GM18870 (cell line): ENCODE measurements at regions not wholly inside any gene's neighbourhood (a gene's known extent, or its start where the extent isn't known, plus 50 kb on each side); places are given as distances from the start of the nearest gene placed in this dataset.
"Not testable (repeated sequence)": the region's sequence is repeated elsewhere in the genome, so short reads cannot be mapped to it uniquely, and the experiment has no call there.

Experiments used
- ATAC-seq: cut with Tn5 transposase; IDR thresholded peaks from one replicate; pipeline ENCODE4 v1.9.1; 2021; ENCODE audit warnings: moderate library complexity; ENCODE audit not compliant: unreplicated experiment

DNA sequence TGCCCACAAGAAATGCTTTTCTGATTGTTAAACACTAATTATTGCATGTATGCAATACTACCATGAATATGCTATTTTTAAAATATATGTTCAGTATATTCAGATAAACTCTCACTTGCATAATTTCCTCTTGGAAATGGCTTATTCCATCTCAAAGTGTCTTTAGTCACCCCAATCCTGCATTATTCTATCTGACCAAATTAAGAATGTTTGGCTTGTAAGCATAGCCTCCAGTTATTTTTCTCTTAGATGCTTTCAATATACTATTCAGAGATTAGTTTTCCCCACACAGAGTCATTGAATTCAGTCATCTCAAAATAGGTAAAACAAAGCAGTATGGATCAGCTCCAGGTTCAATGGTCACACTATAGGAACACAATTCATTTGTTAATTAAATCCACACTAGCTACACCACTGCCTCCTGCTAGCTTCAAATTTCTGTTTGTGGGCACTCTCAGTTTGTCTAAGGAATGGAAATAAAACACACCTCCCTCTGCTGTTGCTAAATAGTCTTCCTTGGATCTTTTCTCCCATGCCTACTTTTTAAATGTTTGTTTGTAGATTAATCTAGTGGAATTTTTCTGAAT, 134.6 kb upstream of the TBCA start:
- ATAC-seq: no peak

DNA sequence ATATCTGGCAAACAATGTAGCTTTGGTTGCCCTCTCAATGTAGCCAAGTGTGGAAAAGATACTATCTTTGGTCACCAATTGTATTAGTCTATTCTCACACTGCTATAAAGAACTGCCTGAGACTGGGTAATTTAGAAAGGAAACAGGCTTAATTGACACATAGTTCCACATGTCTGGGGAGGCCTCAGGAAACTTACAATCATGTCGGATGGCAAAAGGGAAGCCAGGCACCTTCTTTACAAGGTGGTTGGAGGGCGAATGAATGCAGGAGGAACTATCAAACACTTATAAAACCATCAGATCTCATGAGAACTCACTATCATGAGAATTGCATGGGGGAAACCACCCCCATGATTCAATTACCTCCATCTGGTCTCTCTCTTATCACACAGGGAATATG, 133.1 kb upstream of the TBCA start:
- no peak for ATAC-seq

DNA sequence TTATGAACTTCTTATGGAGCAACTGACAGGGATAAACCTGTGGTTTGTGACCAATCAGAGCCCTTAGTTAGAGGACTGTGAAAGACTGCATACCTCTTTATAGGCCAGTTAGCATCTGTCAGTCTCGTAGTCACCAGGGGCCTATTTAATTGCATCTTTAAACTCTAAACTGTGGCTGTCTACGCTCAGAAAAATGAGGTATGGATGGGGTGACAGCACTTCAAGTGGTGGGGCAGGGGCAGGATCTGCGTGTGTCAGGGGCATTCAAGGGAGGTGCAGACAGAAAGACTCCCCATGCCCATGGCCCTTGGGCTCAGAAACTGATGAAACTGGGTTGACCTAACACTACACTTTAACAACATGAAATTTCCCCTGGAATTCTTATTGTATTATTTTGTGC, 132.6 kb upstream of the TBCA start:
- ATAC-seq: no peak

DNA sequence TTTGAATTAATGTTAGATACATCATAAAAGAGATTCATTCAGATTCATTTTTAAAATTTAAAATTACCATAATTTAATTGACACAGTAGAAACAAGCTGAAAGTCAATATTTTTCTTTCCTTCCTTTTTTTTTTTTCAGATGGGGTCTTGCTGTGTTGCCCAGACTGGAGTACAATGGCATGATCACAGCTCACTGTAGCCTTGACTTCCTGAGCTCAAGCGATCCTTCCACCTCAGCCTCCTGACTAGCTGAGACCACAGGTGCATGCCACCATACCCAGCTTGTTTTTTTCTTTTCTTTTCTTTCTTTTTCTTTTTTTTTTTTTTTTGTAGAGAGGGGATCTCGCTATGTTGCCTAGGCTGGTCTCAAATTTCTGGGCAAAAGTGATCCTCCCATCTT, 131.6 kb upstream of the TBCA start:
- no peak for ATAC-seq

DNA sequence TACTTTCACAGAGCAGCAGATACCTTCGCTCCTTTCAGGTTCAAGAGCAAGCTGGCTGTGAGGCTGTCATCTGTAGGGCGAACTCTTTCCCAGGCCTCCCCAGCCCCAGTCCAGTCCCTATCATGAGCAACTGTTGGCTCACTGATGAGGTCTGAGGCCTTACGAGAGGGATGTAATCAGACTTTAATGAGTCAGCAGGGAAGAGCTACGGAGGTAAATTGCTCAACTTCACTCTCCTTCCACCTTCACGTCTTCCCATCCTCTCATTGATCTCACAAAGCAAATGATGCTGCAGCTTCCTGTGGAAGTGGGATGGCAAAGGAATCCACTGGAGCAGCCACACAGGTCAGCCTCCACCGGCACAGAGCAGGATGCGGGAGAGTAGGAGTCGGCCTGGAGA, 130.7 kb upstream of the TBCA start:
- ATAC-seq: no peak

DNA sequence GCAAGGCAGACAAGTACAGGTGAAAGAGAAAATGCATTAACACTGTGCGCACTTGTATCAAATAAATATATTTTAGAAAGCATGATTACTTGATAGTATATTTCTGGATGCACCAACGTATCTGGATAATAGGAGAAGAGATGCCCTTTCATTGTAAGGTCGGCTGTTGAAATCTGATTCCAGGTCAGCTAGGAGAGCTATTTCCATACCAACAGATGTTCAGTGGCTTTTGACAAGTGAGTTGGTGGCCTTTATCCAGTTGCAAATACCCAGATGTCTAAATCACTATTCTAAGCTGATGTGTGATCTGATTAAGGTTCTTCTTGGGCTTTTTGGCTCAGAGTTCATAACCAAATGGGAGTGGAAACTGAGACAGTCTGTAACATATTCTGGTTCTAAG, 128.2 kb upstream of the TBCA start:
- no peak for ATAC-seq

DNA sequence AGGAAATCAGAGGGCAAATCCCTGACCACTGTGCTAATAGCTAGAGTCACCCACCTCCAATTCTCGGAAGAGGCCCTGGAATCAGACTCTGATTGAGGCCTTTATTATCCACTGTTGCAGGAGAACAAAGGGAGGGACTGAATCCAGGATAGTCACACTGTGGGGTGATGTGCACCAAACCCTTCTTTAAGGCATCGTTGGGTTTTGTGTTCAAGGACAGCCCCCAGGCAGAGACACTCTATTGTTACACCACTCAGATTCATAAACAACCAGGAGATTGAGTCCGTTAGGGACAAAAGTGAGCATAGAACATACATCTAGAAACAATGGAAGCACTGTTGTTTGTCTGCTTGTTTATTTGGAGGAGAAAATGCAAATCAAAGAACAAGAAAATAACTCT, 124.6 kb upstream of the TBCA start:
- no peak for ATAC-seq

DNA sequence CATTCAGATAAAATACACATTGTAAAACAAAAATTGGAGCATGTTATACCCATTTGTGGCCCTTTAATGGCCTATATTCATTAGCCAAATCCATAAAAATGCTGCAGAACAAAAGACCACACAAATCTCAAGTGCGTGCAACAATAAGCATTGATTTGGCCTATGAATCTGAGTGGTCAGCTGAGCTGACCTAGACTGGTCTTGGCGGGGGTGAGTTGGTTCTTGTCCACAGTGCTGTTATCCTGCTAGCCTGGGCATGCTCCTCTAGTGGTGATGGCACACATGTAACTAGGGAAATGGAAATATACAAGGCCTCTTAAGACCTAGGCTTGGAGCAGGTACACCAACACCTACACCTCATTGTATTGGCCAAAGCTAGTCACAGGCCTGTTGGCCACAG, 122.2 kb upstream of the TBCA start:
- no peak for ATAC-seq

DNA sequence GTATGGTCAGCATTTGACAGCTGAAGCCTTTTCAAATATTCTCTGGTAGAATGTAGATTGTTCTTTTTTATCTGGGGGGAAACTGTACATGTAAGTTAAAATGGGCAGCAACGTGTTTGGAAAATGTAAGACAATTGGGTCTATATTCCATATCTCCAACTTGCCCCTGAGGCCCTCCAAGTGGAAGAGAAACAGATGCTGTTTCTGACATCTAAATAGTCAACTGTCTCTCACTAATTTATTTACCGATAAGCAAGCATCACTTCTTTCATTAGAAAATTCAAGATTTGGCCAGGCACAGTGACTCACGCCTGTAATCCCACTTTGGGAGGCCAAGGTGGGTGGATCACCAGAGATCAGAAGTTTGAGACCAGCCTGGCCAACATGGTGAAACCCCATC, 120.2 kb upstream of the TBCA start:
- no peak for ATAC-seq

DNA sequence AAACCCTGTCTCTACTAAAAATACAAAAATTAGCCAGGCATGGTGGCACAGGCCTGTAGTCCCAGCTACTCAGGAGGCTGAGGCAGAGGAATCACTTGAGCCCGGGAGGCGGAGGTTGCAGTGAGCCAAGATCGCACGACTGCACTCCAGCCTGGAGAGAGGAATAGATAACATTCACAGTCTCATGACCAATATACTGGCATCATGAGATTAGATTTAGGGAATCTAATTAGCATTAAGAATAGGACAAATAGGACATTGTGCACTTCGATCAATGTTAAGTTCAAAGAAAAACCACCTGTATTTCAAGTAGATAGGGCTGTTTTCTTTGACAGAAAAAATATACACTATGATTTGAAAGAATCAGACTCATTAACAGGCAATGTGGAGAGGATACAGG, 118.0 kb upstream of the TBCA start:
- ATAC-seq: not testable (repeated sequence)

DNA sequence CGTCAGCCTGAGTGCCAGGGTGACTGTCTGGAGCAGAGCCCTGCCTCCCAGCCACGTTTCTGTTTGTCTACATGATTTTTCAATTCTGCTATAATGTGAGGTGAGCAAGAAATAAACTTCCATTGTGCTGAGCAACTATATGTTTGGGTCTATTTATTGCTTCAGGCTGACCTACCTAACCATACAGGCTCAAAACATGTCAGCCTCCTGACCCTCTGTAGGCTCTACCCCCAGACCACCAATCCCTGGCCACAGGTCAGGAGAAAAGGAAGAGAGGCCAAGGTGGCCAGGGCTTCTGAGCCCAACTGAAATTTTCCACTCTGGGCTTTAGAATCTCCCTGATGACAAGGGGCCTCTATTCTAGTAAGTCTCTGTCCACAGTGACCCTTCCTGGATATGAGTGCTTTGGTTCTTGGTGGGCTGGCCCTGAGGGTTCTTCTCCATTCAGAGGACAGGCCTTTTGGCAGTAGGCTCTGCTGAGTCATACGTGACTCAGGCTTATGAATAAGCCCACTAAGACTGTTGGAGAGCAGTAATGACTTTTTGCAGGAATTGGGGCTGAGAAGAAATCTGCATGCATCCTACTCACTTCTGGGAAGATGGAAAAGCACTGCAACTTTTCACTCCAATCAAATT, 117.2 kb upstream of the TBCA start:
- no peak for ATAC-seq

DNA sequence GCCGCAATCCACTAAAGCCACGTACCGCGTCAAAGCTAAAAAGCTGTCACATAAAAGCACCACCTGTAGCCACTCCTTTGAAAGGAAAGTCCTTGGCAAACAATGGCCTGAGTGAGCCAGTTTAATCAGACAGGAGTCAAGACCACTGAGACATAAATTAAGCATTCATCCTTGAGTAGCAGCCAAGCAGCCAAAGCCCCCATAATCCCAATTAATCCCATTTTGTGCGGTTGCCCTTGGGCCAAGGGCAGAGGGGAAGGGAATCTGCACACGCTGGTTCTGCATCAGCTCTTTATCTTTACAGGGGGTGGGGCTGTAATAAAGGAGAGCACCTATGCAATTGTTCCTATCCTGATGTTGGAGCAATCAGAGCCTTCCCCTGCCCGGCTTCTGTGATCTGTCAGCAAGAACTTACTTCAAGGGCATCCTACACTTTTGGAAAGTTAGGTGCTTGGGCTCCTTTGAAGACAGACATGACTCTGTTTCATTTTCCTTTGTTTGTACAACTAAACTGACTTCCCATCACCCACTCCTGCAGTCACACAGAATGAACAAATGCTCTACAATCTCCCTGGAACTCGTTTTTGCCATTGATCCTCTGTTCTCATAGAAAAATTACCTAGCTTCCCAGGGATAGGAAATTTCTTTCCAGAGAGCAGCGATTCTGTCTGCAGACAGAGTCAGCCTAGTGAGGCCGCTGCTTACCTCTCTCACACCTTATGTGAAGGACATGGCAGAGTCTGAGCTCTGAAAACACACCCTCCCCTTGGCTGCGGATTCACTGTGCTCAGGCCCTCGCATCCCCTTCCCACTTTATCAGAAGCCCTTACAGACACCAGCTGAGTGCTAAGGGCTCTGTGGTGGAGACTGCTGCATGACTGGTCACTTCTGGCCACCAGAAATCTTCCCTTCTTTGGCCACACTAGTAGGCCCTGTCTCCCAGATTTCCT, 116.2 kb upstream of the TBCA start:
- no peak for ATAC-seq

DNA sequence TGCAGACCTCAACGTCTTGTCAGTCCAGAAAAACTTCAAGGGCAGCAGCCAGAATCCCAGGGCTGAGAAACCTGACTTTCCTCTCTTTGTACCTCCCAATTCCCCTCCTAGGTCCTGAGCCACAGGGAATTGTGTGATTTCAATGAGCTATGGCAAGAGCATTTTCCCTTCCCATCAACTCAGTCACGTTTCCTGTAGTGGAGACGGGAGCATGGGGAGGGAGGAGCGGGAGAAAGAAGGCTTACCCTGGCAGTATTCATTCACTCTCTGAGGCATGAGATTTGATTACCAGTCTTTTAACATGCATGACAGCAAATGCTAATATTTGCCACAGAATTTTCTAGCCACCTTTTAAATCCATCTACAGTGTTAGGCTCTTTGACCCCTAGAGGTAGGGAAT, 109.4 kb upstream of the TBCA start:
- no peak for ATAC-seq

DNA sequence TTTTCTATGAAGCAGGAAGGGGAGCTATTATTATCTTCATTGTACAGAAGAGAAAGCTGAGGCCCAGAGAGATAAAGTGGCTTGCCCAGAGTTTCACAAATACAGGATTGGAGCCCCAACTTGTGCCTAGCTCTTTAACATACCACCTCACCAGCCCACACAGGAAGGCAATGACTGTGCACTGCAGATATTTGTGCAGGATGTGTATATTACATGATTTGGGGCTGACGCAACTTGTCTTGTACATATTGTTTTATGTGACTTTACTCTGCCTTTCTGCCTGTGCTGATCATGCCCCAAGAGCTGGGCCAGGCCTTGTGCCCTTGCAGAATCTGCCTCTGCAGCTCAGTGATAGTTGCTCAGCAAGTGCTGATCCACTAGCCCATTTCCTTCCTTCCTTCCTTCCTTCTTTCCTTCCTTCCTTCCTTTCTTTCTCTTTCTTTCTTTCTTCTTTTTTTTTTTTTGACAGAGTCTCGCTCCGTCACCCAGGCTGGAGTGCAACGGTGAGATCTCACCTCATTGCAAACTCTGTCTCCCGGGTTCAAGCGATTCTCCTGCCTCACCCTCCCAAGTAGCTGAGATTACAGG, 106.6 kb upstream of the TBCA start:
- ATAC-seq: no peak

DNA sequence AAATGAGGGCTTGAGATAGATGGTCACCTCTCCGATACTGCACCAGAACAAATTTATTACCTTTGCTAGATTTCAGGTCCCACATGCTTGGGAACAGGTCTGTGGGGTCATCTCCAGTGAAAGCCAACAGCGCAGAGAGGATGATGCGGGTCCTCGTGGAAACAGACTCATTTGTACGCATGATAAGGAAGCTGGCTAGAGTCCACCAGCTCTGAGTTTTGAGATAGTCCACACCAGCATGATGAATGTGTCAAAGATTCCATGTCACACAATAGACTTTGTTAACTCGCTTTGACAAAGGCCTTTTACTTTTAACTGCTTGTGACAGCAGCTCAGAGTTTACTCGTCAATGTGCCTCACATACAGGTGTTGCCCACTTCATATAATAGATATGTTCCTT, 105.4 kb upstream of the TBCA start:
- no peak for ATAC-seq

DNA sequence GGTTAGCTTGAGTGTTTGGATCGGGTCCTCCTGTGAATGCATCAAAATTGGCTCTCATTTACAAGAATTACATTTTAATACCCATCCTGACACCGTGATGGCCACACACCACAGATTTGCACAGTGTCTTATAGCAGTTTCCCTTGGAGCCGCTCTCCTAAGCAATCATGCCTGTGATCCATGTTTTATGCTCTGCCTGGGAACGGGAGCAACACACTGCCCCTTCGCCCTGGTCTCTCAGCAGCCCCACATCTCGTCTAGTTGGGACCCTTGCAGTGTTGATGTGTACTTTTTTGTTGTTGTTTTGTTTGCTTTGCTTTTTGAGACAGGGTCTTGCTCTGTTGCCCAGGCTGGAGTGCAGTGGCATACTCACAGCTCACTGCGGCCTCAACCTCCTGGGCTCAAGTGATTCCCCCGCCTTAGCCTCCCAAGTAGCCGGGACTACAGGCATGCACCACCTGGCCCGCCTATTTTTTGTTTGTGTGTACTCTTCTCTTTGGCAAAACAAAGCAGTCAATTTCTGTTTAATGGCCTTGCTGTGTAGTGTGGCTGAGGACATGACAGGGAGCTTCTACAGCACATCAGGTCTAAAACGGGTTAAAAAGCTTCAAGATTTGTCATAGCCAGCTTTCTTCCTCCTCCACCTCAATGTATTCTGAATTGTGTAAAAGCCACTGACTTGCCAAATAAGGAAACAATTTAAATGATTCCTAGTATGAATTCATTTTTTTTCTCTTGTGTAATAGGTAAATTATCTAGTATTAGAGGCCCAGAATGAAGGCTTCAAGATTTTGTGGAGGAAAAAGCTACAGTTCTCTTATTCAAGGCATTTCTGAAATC, 101.6 kb upstream of the TBCA start:
- ATAC-seq: no peak

DNA sequence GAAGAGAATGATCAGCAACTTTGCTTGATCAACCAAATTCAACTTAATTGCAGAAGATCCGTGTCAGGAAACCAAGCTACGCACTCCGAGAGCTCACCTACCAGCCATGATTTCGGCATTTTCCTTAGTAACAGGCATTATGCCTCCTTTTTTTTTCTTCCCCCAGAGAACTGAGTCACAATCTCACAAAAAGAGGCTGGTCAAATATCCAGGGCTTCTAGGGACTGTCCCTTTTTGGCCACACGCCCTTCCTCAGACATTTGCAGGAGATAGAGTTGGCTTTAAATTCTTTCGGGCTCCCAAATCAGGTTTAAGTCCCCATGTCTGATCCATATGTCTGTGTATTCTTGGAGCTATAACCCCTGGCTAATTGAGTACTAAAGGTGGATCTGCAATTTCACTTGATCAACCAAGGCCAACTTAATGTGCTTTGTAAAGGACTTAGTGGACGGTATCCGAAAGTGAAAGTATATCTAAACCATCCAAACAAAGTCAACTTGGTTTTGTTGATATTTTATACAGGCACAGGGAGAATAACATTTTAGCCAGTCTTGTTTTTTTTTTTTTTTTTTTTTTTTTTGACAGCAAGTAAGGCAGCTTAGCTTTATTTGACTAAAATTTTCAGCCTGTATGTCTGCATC, 100.8 kb upstream of the TBCA start:
- no peak for ATAC-seq

DNA sequence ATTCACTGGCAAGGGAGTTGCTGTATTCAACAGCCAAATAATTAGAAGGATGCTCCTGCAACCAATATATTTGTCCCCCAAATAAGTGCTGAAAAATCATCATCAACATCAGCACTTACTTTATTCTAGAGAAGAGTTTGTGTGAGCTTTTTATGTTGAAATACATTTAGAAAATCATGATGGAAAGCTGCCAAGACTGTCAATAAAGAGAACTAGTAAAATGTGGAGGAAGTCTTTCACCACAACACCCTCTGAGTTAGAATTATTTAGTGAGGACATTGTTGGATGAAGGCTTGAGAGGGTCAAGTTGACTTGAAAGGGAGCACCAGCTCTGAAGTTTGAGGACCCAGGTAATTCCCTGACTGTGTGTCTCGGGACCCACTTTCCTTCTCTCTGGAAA, 100.2 kb upstream of the TBCA start:
- ATAC-seq: no peak

DNA sequence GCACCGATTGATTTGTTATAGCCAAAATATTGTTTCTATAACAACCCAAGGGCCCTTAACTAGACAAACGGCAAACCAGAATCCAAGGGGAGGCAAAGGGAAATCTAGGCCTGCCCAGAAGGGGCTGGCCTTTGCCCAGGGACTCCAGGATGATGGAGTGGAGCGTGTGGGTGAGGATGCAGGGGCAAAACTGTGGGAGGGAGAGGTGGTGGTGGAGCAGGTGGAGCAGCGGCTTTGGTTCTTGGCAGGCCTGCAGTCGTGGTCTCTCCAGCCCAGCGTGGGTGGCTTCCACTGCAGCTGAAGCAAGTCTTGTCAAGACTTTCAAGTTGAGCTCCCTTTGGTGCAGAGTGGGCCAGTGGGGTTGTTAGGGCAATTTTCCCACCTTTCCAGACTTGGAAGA, 98.6 kb upstream of the TBCA start:
- ATAC-seq: no peak

DNA sequence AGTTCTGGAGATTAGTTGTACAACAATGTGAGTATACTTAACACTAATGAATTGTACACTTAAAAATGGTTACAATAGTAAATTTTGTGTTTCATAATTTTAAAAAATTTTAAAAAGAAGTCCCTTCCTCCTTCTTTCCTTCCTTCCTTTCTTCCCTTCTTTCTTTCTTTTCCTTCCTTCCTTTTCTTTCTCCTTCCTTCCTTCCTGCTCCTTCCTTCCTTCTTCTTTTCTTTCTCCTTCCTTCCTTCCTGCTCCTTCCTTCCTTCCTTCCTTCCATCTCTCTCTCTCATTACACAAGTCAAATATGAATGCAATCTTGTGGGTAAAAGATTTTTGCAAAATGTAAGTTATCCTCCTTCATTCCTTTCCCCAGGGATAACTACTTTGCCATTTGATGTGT, 97.1 kb upstream of the TBCA start:
- ATAC-seq: no peak
